Large intestine (tissue), 3 donors: ENCODE measurements at regions not wholly inside any gene's neighbourhood (a gene's known extent, or its start where the extent isn't known, plus 50 kb on each side); places are given as distances from the start of the nearest gene placed in this dataset.

Experiments
- DNase-seq, 2 donors: peaks; one replicate each; pipeline versions ENCODE4 v3.0.0 to v3.0.0-alpha.2; 2013
- H3K27ac ChIP-seq: one replicate; pipeline ENCODE4 v1.5.1; 2013; ENCODE audit warnings: low read length
- H3K27me3 ChIP-seq: 2 replicates; pipeline ENCODE4 v1.6.1; 2013; ENCODE audit warnings: low read length; ENCODE audit not compliant: control insufficient read depth, insufficient read depth
- H3K36me3 ChIP-seq: 2 replicates; pipeline ENCODE4 v1.6.1; 2013; ENCODE audit warnings: low read length; ENCODE audit not compliant: control insufficient read depth, insufficient read depth
- H3K4me1 ChIP-seq: one replicate; pipeline ENCODE4 v1.6.1; 2013; ENCODE audit warnings: low read length; ENCODE audit not compliant: control insufficient read depth, insufficient read depth
- H3K4me3 ChIP-seq: one replicate; pipeline ENCODE4 v1.5.1; 2013; ENCODE audit warnings: low read length
- H3K9me3 ChIP-seq: one replicate; pipeline ENCODE4 v1.6.1; 2013; ENCODE audit warnings: mild to moderate bottlenecking, low read depth, low read length, moderate library complexity; ENCODE audit not compliant: control insufficient read depth
- WGBS: methylation state at CpG from one replicate; pipeline ENCODE4 v1.1.5; 2013; ENCODE audit warnings: low lambda C conversion rate; ENCODE audit not compliant: insufficient coverage; 5-methylcytosine and 5-hydroxymethylcytosine counted together

DNA sequence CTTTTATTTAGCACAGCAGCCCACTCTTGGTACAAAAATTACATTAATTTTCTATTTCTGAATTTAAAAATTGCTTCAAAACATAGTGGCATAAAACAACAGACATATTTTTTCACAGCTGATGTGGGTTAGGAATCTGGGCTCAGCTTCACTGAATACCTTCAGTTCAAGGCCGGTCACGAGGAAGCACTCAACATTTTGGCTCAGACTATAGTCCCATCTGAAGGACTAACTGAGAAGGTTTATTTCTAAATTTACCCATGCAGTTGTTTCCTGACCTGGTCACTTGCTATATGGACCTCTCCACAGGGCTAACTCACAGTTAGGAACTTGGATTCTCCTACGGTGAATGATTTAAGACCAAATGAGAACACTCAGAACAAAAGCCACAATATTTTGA is 1230.2 kb upstream of the ADGRL3 start:
- Histone ChIP-seq H3K9me3 (no peaks in the 10 kb centered on the region), H3K27ac (no peak overlapping the region), H3K36me3 (no peaks in the 10 kb centered on the region), H3K4me1 (no peaks in the 10 kb centered on the region), H3K4me3 (no peak overlapping the region), H3K27me3 (no peaks in the 10 kb centered on the region)
- WGBS, result no CpG with 5 or more reads among the region's 3 CpGs
- DNase-seq, result no peak

DNA sequence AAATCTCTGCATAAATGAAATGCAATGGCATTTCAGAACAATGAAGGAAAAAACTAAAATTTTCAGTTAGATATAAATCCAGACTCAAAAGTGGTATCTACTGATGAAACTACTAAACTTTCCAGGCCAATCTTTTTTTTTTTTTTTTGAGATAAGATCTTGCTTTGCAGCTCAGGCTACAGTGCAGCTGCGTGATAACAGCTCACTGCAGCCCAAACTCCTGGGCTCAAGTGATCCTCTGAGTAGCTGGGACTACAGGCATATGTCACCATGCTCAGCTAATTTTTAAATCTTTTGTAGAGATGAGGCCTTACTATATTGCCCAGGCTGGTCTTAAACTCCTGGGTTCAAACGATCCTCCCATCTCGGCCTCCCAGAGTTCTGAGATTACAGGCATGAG is 1228.2 kb upstream of the ADGRL3 start:
- H3K36me3 ChIP-seq, result no peaks in the 10 kb centered on the region
- no peak overlapping the region for H3K4me3 ChIP-seq
- H3K9me3 ChIP-seq, result no peaks in the 10 kb centered on the region
- H3K4me1 ChIP-seq, result no peaks in the 10 kb centered on the region
- WGBS, result no CpG with 5 or more reads among the region's 3 CpGs
- no peaks in the 10 kb centered on the region for H3K27me3 ChIP-seq
- H3K27ac ChIP-seq, result no peak overlapping the region
- no peak for DNase-seq

DNA sequence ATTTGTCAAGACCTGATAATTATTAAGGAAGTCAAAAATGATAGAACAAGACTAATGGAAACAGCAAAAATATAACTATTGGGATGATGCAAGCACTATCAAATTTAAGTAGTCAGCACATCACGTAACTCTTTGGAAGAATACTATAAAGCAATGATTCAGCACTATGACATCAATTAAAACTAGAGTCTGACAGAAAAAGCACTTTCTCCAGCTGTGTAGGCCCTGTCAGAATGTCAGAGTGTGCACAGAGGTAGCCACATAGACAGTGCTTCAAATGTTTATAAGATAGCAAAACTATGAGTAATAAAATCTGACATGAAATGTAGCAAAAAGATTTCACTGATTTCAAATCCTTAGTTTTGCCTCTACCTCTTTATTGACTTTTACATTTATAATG is 1226.6 kb upstream of the ADGRL3 start:
- H3K27me3 ChIP-seq, result no peaks in the 10 kb centered on the region
- 100% methylated on average over 1 of the region's 1 CpG for WGBS
- DNase-seq, result no peak
- no peak overlapping the region for H3K27ac ChIP-seq
- H3K4me1 ChIP-seq, result no peaks in the 10 kb centered on the region
- H3K9me3 ChIP-seq, result no peaks in the 10 kb centered on the region
- no peaks in the 10 kb centered on the region for H3K36me3 ChIP-seq
- H3K4me3 ChIP-seq, result no peak overlapping the region

DNA sequence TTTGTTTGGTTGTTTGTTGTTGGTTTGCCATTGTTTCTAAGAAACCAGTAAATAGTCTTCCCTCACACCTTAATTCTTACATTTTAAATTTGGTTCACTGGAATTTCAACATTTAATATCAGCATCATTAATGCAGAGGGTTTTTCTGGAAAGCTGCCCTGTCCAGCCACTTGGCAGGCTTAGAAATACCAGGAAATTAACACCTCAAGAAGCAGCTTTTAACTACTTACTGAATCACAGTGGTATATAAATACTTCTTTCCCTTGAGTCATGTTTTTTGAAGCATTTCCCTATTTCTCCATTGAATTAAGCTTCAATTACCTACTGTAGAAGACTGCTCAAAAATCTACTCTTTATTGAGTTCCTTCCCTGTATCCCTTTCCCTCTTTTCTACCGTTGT is 1221.1 kb upstream of the ADGRL3 start:
- Histone ChIP-seq H3K9me3 (no peaks in the 10 kb centered on the region), H3K4me1 (no peaks in the 10 kb centered on the region), H3K27me3 (no peaks in the 10 kb centered on the region), H3K4me3 (no peak overlapping the region), H3K27ac (no peak overlapping the region), H3K36me3 (no peaks in the 10 kb centered on the region)
- WGBS, result 89% methylated on average over 1 of the region's 1 CpG
- no peak for DNase-seq

GRCh38 chr4:59983852-59984251 is 1216.3 kb upstream of the ADGRL3 start:
- DNase-seq, result no peak
- no peak overlapping the region for H3K27ac ChIP-seq

DNA sequence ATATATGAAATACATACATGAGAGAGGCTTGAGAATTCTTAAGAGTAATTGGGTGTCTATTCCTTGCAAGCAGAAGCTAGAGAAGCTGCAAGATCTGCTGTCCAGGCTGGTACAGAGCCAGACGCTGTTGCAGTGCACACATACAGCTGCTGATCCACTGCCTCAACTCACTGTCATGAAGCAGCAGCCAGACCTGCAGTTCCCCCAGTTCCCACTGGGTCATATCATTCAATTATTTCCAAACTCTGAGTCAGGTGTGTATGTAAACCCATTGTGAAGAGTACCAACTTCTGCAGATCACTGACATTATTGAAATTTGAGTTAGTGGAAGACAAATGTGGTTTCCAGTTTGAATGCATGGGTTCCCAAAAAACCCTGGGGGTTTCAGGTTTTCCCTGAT is 1212.8 kb upstream of the ADGRL3 start:
- Histone ChIP-seq H3K36me3 (no peaks in the 10 kb centered on the region), H3K27ac (no peak overlapping the region), H3K4me1 (no peaks in the 10 kb centered on the region), H3K4me3 (no peak overlapping the region), H3K9me3 (no peaks in the 10 kb centered on the region), H3K27me3 (no peaks in the 10 kb centered on the region)
- DNase-seq, result no peak
- WGBS, result no CpG with 5 or more reads among the region's 1 CpG

More at GRCh38 chr4:59983852-59984251, 1216.3 kb upstream of the ADGRL3 start:
- Histone ChIP-seq H3K4me3 (no peak overlapping the region), H3K9me3 (no peaks in the 10 kb centered on the region), H3K36me3 (no peaks in the 10 kb centered on the region), H3K27me3 (no peaks in the 10 kb centered on the region), H3K4me1 (no peaks in the 10 kb centered on the region)
- WGBS, result 100% methylated on average over 1 of the region's 1 CpG

GRCh38 chr4:59994118-59994517 is 1206.0 kb upstream of the ADGRL3 start:
- WGBS, result no CpG with 5 or more reads among the region's 1 CpG
- DNase-seq, result no peak
- H3K27ac ChIP-seq, result no peak overlapping the region
- H3K9me3 ChIP-seq, result peaks cover 6% of the 10 kb centered on the region
- H3K36me3 ChIP-seq, result no peaks in the 10 kb centered on the region
- H3K4me3 ChIP-seq, result no peak overlapping the region
- no peaks in the 10 kb centered on the region for H3K4me1 ChIP-seq
- H3K27me3 ChIP-seq, result no peaks in the 10 kb centered on the region

- Histone ChIP-seq H3K9me3 (peaks cover 3% of the 10 kb centered on the region), H3K4me3 (no peak overlapping the region), H3K27me3 (no peaks in the 10 kb centered on the region), H3K4me1 (no peaks in the 10 kb centered on the region), H3K36me3 (no peaks in the 10 kb centered on the region), H3K27ac (no peak overlapping the region)
- WGBS, result no CpG with 5 or more reads among the region's 3 CpGs
- DNase-seq, result no peak
These were observed 1197.4 kb upstream of the ADGRL3 start for GRCh38 chr4:60002603-60003337.

GRCh38 chr4:60013464-60014184 is 1186.5 kb upstream of the ADGRL3 start:
- no peak overlapping the region for H3K27ac ChIP-seq
- WGBS, result 83% methylated on average over 1 of the region's 2 CpGs
- no peaks in the 10 kb centered on the region for H3K27me3 ChIP-seq
- no peaks in the 10 kb centered on the region for H3K9me3 ChIP-seq
- no peaks in the 10 kb centered on the region for H3K4me1 ChIP-seq
- DNase-seq, result no peak
- no peak overlapping the region for H3K4me3 ChIP-seq
- no peaks in the 10 kb centered on the region for H3K36me3 ChIP-seq

DNA sequence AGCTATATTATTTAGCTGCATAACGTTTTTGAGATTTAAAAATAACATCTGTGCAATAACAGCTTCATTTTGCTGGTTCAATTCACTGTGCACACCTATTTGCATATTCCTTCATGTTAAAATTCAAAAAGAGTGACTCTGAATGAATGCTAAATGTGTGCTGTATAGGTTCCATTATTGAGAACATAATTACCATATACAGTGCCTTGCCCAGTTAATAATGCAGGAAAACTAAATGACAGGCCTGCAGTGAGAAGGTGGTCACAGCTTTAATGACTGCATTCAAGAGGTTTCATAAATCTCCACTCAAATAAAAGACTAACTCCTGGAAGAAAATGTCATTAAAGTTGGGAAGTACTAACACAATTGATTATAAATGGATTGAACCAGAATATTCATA is 1183.2 kb upstream of the ADGRL3 start:
- Histone ChIP-seq H3K36me3 (no peaks in the 10 kb centered on the region), H3K27me3 (no peaks in the 10 kb centered on the region), H3K27ac (no peak overlapping the region), H3K4me3 (no peak overlapping the region), H3K4me1 (no peaks in the 10 kb centered on the region), H3K9me3 (no peaks in the 10 kb centered on the region)
- no peak for DNase-seq
- WGBS, result 50% methylated on average over 1 of the region's 1 CpG

DNA sequence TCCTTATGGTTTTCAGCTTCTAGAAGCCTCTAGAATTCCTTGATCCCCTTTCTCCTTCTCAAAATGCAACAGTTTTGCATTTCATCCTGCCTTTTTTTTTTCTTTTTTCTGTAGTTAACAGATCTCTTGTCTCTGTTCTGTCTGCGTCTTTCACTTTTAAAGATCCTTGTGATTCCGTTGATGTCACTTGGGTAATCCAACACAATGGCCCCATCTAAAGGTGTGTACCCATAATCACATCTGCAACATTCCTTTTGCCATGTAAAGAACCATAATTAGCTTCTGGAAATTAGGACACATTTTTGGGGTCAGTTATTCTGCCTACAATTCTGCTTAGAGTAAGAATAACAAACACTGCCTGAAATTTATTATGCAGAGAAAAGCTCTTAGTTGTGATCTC is 1180.9 kb upstream of the ADGRL3 start:
- 100% methylated on average over 1 of the region's 2 CpGs for WGBS
- no peak overlapping the region for H3K4me3 ChIP-seq
- no peaks in the 10 kb centered on the region for H3K9me3 ChIP-seq

More for the DNA sequence above, 1180.9 kb upstream of the ADGRL3 start:
- H3K4me1 ChIP-seq, result no peaks in the 10 kb centered on the region
- DNase-seq, result no peak
- H3K36me3 ChIP-seq, result no peaks in the 10 kb centered on the region
- H3K27me3 ChIP-seq, result no peaks in the 10 kb centered on the region
- no peak overlapping the region for H3K27ac ChIP-seq
